Kidney epithelial cell (primary cell): ENCODE measurements at regions not wholly inside any gene's neighbourhood (a gene's known extent, or its start where the extent isn't known, plus 50 kb on each side); places are given as distances from the start of the nearest gene placed in this dataset.
A peak's percentile ranks its signal among the peaks of the same experiment; 100 is the strongest.

Experiments
- DNase-seq: peaks from one replicate; pipeline ENCODE4 v3.0.0-alpha.2; 2010; ENCODE audit warnings: low read depth
- H3K27me3 ChIP-seq: 2 replicates; pipeline ENCODE4 v1.6.0; 2011; ENCODE audit warnings: low read length; ENCODE audit not compliant: control insufficient read depth, insufficient read depth
- H3K36me3 ChIP-seq: 2 replicates; pipeline ENCODE4 v1.5.1; 2011; ENCODE audit warnings: low read length; ENCODE audit not compliant: control insufficient read depth, insufficient read depth
- H3K4me3 ChIP-seq: 2 replicates; pipeline ENCODE4 v1.5.1; 2011; ENCODE audit warnings: low read depth, mild to moderate bottlenecking, control low read depth, low read length
- TF ChIP-seq, protein P1 (sequence below): IDR thresholded peaks from 2 replicates; pipeline ENCODE4 v1.5.1; 2011; ENCODE audit warnings: mild to moderate bottlenecking, moderate library complexity, low read length, control low read depth, inconsistent platforms; ENCODE audit not compliant: insufficient read depth, poor library complexity, severe bottlenecking

GRCh38 chr9:86434039-86434726 lies 80.0 kb upstream of the TUT7 start:
- Histone ChIP-seq H3K4me3 (no peak overlapping the region), H3K27me3 (no peaks in the 10 kb centered on the region), H3K36me3 (no peaks in the 10 kb centered on the region)
- TF ChIP-seq, protein P1, sequence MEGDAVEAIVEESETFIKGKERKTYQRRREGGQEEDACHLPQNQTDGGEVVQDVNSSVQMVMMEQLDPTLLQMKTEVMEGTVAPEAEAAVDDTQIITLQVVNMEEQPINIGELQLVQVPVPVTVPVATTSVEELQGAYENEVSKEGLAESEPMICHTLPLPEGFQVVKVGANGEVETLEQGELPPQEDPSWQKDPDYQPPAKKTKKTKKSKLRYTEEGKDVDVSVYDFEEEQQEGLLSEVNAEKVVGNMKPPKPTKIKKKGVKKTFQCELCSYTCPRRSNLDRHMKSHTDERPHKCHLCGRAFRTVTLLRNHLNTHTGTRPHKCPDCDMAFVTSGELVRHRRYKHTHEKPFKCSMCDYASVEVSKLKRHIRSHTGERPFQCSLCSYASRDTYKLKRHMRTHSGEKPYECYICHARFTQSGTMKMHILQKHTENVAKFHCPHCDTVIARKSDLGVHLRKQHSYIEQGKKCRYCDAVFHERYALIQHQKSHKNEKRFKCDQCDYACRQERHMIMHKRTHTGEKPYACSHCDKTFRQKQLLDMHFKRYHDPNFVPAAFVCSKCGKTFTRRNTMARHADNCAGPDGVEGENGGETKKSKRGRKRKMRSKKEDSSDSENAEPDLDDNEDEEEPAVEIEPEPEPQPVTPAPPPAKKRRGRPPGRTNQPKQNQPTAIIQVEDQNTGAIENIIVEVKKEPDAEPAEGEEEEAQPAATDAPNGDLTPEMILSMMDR: peak; percentile 71
- DNase-seq: peak; percentile 71

- DNase-seq: no peak
- TF ChIP-seq, protein P1: no peak
These were observed 70.2 kb upstream of the TUT7 start for GRCh38 chr9:86424251-86424891.

DNA sequence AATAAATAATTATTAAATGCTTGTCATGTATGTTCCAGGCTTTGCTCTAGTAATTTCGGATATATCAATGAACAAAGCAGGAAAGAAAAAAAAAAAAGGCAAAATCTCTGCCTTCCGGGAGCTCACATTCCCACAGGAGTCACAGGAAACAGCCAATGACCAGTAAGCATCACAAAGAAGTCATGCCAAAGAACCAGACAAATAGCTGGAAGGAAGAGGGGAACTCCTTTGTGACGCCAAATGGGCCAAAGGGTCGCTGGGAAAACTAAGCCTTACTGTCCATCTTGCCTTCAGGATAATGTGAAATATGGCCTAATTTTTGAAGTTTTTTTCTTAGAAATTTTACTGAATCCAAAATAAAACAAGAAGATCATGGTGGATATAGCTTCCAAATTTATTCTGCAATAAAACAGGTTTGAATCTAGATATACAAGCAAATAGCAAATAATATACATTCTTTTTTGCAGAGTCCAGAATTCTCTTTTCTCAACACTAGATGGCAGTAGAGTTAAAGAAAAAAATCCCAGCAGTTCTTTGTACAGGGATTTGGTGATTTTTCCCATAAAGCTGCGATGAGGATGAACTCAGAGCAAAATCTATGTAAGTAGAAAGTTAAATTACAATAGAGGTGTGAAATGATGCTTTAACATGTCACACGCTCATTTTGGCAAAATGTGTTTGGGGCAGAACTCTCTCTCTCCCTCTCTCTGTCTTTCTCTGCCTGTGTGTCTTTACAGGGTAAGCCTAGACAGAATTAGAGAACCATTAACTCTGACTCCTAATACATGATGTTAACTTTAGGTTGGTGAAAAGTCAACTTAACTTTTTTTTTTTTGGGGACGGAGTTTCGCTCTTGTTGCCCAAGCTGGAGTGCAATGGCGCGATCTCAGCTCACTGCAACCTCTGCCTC lies 60.0 kb upstream of the TUT7 start:
- no peaks in the 10 kb centered on the region for H3K27me3 ChIP-seq
- no peak overlapping the region for H3K4me3 ChIP-seq
- TF ChIP-seq, protein P1: peak; percentile 51
- no peaks in the 10 kb centered on the region for H3K36me3 ChIP-seq
- DNase-seq: no peak

More at GRCh38 chr9:86424251-86424891, 70.2 kb upstream of the TUT7 start:
- H3K36me3 ChIP-seq: no peaks in the 10 kb centered on the region
- no peak overlapping the region for H3K4me3 ChIP-seq
- no peaks in the 10 kb centered on the region for H3K27me3 ChIP-seq

GRCh38 chr9:86410281-86410680 lies 56.1 kb upstream of the TUT7 start:
- Histone ChIP-seq H3K4me3 (no peak overlapping the region), H3K27me3 (no peaks in the 10 kb centered on the region), H3K36me3 (no peaks in the 10 kb centered on the region)
- no peak for DNase-seq
- TF ChIP-seq, protein P1: no peak

GRCh38 chr9:86408121-86408520 lies 53.9 kb upstream of the TUT7 start:
- Histone ChIP-seq H3K36me3 (no peaks in the 10 kb centered on the region), H3K4me3 (no peak overlapping the region), H3K27me3 (no peaks in the 10 kb centered on the region)
- TF ChIP-seq, protein P1: no peak
- DNase-seq: no peak
